ENCODE measurements at regions not wholly inside any gene's neighbourhood (a gene's known extent, or its start where the extent isn't known, plus 50 kb on each side); places are given as distances from the start of the nearest gene placed in this dataset.

DNA sequence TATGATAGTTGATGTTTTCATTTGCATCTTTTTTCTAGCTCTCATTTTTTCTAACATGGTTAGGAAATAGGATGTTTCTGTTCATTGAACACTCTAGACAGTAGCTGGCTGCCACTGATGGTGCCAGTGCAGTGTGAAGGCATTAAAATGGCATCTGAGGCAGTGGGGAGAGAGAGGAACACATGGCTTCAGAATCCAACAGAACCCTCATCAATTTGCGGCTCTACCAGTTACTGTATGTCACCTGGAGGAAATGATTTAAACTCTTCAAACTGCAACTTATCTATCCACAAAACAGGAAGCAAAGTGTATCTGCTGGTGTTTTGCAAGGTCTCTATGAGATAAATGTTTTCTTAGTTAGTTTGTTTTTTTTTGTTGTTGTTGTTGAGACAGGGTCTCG, 305.2 kb upstream of the PRKCQ start:
- Histone ChIP-seq H3K18ac (ENCODE audit: insufficient read length, low read depth, low read length) (no peak overlapping the region), H2BK5ac (ENCODE audit: insufficient read length, low read length) (no peak overlapping the region), H2BK20ac (ENCODE audit: low read depth, low read length, poor library complexity, severe bottlenecking) (no peak overlapping the region), H4K91ac (ENCODE audit: insufficient read length, low read depth, low read length) (no peak overlapping the region), H3K27me3 (ENCODE audit: insufficient read depth, low read length) (no peaks in the 10 kb centered on the region), H3K23me2 (ENCODE audit: insufficient read length, low read depth, low read length, poor library complexity, severe bottlenecking) (no peaks in the 10 kb centered on the region), H3K9me3 (ENCODE audit: control insufficient read depth, low read depth, low read length) (no peaks in the 10 kb centered on the region), H3K56ac (ENCODE audit: insufficient read length, low read depth, low read length) (no peak overlapping the region), H3K9ac (ENCODE audit: extremely low read depth, insufficient read length, low read length) (no peak overlapping the region), H4K8ac (replicated peaks; ENCODE audit: insufficient read length, low read depth, low read length) (no peak overlapping the region), H3K4ac (ENCODE audit: low read depth, low read length) (no peak overlapping the region), H2BK15ac (ENCODE audit: low read depth, low read length) (no peak overlapping the region), H2AK5ac (ENCODE audit: insufficient read length, low read length) (no peak overlapping the region), H3T11ph (ENCODE audit: low read length) (no peak overlapping the region), H3K4me2 (ENCODE audit: insufficient read depth, insufficient read length, low read length) (no peak overlapping the region), H4K5ac (ENCODE audit: insufficient read length, low read depth, low read length) (no peak overlapping the region), H3K79me2 (ENCODE audit: insufficient read depth, low read length) (no peaks in the 10 kb centered on the region), H3K4me1 (ENCODE audit: insufficient read depth, low read length) (0 out of 2 replicates have a peak, but pooled peaks cover 4% of the 10 kb centered on the region), H3K14ac (ENCODE audit: insufficient read depth, low read length) (no peak overlapping the region), H3K79me1 (ENCODE audit: insufficient read depth, low read depth, low read length, poor library complexity, severe bottlenecking) (no peaks in the 10 kb centered on the region), H2BK120ac (ENCODE audit: low read depth, low read length, poor library complexity, severe bottlenecking) (no peak overlapping the region), H2BK12ac (ENCODE audit: insufficient read length, low read depth, low read length) (no peak overlapping the region), H3K27ac (ENCODE audit: insufficient read length, low read depth, low read length) (no peak overlapping the region), H4K20me1 (ENCODE audit: control insufficient read depth, insufficient read depth, insufficient read length) (no peaks in the 10 kb centered on the region), H3K23ac (ENCODE audit: insufficient read length, low read depth, low read length) (no peak overlapping the region), H2AFZ (ENCODE audit: low read length) (no peak overlapping the region)
- no peaks in the 10 kb centered on the region for H3K27me3 Mint-ChIP-seq (ENCODE audit: low read depth)
- H3K4me1 Mint-ChIP-seq, result peaks cover 8 to 10% of the 10 kb centered on the region in 2 experiments
- H3K4me3 Mint-ChIP-seq, result no peak overlapping the region
- TF ChIP-seq, protein P1, sequence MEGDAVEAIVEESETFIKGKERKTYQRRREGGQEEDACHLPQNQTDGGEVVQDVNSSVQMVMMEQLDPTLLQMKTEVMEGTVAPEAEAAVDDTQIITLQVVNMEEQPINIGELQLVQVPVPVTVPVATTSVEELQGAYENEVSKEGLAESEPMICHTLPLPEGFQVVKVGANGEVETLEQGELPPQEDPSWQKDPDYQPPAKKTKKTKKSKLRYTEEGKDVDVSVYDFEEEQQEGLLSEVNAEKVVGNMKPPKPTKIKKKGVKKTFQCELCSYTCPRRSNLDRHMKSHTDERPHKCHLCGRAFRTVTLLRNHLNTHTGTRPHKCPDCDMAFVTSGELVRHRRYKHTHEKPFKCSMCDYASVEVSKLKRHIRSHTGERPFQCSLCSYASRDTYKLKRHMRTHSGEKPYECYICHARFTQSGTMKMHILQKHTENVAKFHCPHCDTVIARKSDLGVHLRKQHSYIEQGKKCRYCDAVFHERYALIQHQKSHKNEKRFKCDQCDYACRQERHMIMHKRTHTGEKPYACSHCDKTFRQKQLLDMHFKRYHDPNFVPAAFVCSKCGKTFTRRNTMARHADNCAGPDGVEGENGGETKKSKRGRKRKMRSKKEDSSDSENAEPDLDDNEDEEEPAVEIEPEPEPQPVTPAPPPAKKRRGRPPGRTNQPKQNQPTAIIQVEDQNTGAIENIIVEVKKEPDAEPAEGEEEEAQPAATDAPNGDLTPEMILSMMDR (conservative IDR thresholded peaks at IDR 0.05), result no peak
- no peak for DNase-seq
- H3K36me3 Mint-ChIP-seq (ENCODE audit: insufficient read depth in 1 of 3, low read depth in 3 of 3), result no peaks in the 10 kb centered on the region
- no peaks in the 10 kb centered on the region for H3K9me3 Mint-ChIP-seq
- H3K27ac Mint-ChIP-seq, result no peak overlapping the region
- WGBS (ENCODE audit: extremely low coverage, insufficient read length, low lambda C conversion rate), result no CpG with 5 or more reads among the region's 2 CpGs

Measured in H9 (cell line).